GM23338 (cell line): ENCODE measurements at regions not wholly inside any gene's neighbourhood (a gene's known extent, or its start where the extent isn't known, plus 50 kb on each side); places are given as distances from the start of the nearest gene placed in this dataset.

Experiments
- ATAC-seq: fragments of 200-7000 bp; cut with Tn5 transposase; 3 replicates; pipeline ENCODE4 v1.9.1; 2020
- DNase-seq: peaks from one replicate; pipeline ENCODE4 v3.0.0-alpha.2; 2015; ENCODE audit warnings: low spot score
- H2AFZ ChIP-seq: fragments of 200-600 bp; sonication (generic); 2 replicates; pipeline ENCODE4 v1.8.0; 2016; ENCODE audit warnings: antibody characterized with exemption, mild to moderate bottlenecking, moderate library complexity
- H3F3A ChIP-seq: fragments of 200-600 bp; sonication (generic); replicated peaks from 2 replicates; pipeline ENCODE4 v1.8.0; 2017; ENCODE audit warnings: antibody characterized with exemption, mixed run types, low read depth
- H3K27ac ChIP-seq: fragments of 200-600 bp; sonication (generic); 2 replicates; pipeline ENCODE4 v1.6.1; 2016; ENCODE audit warnings: low read depth
- H3K27me3 ChIP-seq: fragments of 200-600 bp; sonication (generic); 2 replicates; pipeline ENCODE4 v1.8.0; 2016; ENCODE audit warnings: mild to moderate bottlenecking, mixed run types, moderate library complexity; ENCODE audit not compliant: insufficient read depth
- H3K36me3 ChIP-seq: fragments of 200-600 bp; sonication (generic); 2 replicates; pipeline ENCODE4 v1.8.0; 2016; ENCODE audit warnings: mild to moderate bottlenecking; ENCODE audit not compliant: insufficient read depth
- H3K4me1 ChIP-seq: fragments of 200-600 bp; sonication (generic); 2 replicates; pipeline ENCODE4 v1.8.0; 2016; ENCODE audit warnings: mild to moderate bottlenecking, moderate library complexity; ENCODE audit not compliant: insufficient read depth
- H3K4me2 ChIP-seq: fragments of 200-600 bp; sonication (generic); 2 replicates; pipeline ENCODE4 v1.7.1; 2017; ENCODE audit warnings: mixed run types
- H3K4me3 ChIP-seq: fragments of 200-600 bp; sonication (generic); 2 replicates; pipeline ENCODE4 v1.6.1; 2016; ENCODE audit warnings: mixed run types
- H3K79me2 ChIP-seq: fragments of 200-600 bp; sonication (generic); replicated peaks from 2 replicates; pipeline ENCODE4 v1.8.0; 2017; ENCODE audit warnings: mild to moderate bottlenecking; ENCODE audit not compliant: insufficient read depth
- H3K9me2 ChIP-seq: fragments of 200-600 bp; sonication (generic); 2 replicates; pipeline ENCODE4 v1.8.0; 2017; ENCODE audit not compliant: insufficient read depth
- H4K20me1 ChIP-seq: fragments of 200-600 bp; sonication (generic); replicated peaks from 2 replicates; pipeline ENCODE4 v1.8.0; 2017; ENCODE audit warnings: mild to moderate bottlenecking; ENCODE audit not compliant: insufficient read depth
- H3K27ac Mint-ChIP-seq: 2 replicates; pipeline ENCODE4 v1.8.0; 2020; ENCODE audit warnings: inconsistent platforms, mild to moderate bottlenecking, moderate library complexity, mixed read lengths
- H3K27me3 Mint-ChIP-seq: 3 replicates; pipeline ENCODE4 v1.8.0; 2022; ENCODE audit warnings: low read depth, mild to moderate bottlenecking, moderate library complexity, mixed read lengths, inconsistent platforms; ENCODE audit not compliant: insufficient read depth, poor library complexity
- H3K36me3 Mint-ChIP-seq: 3 replicates; pipeline ENCODE4 v1.8.0; 2021; ENCODE audit warnings: low read depth, mild to moderate bottlenecking, inconsistent platforms, moderate library complexity, mixed read lengths
- H3K4me1 Mint-ChIP-seq: 3 replicates; pipeline ENCODE4 v1.8.0; 2020; ENCODE audit warnings: mild to moderate bottlenecking, inconsistent platforms, mixed read lengths
- H3K4me3 Mint-ChIP-seq: 3 replicates; pipeline ENCODE4 v1.8.0; 2021; ENCODE audit warnings: moderate library complexity, mild to moderate bottlenecking, inconsistent platforms, mixed read lengths
- H3K9me3 Mint-ChIP-seq: 3 replicates; pipeline ENCODE4 v1.8.0; 2020; ENCODE audit warnings: moderate library complexity, mild to moderate bottlenecking, inconsistent platforms, mixed read lengths
- CREB1 ChIP-seq: fragments of 250-450 bp; sonication (Bioruptor Pico); IDR thresholded peaks from 2 replicates; pipeline ENCODE4 v1.5.0; 2020; ENCODE audit warnings: low read depth, mild to moderate bottlenecking, moderate library complexity
- CTCF ChIP-seq, 2 experiments: fragments of 200-600 bp in 1 of 2; sonication (generic) in 1 of 2; conservative IDR thresholded peaks; 2 replicates each; pipeline versions ENCODE4 v1.5.1 to v1.6.1; 2016 to 2017; ENCODE audit warnings: antibody characterized with exemption in 2 of 2, low read depth in 2 of 2, mild to moderate bottlenecking in 2 of 2, moderate library complexity in 1 of 2
- EZH2 ChIP-seq: fragments of 200-600 bp; sonication (generic); IDR thresholded peaks from one replicate; pipeline ENCODE4 v1.8.0; 2017; ENCODE audit warnings: antibody characterized with exemption, mild to moderate bottlenecking, low read depth; ENCODE audit not compliant: unreplicated experiment
- EZH2phosphoT487 ChIP-seq: fragments of 200-600 bp; sonication (generic); IDR thresholded peaks from one replicate; pipeline ENCODE4 v1.8.1; 2018; ENCODE audit warnings: antibody characterized with exemption; ENCODE audit not compliant: unreplicated experiment
- JUNB ChIP-seq: IDR thresholded peaks from one replicate; pipeline ENCODE4 v1.6.1; 2016; ENCODE audit warnings: antibody characterized with exemption; ENCODE audit not compliant: unreplicated experiment
- NANOG ChIP-seq: IDR thresholded peaks from 2 replicates; pipeline ENCODE4 v1.6.1; 2016; ENCODE audit warnings: antibody characterized with exemption, borderline replicate concordance
- REST ChIP-seq: IDR thresholded peaks from one replicate; pipeline ENCODE4 v1.6.1; 2018; ENCODE audit warnings: antibody characterized with exemption; ENCODE audit not compliant: unreplicated experiment
- STAT1 ChIP-seq: IDR thresholded peaks from one replicate; pipeline ENCODE4 v1.6.1; 2016; ENCODE audit warnings: antibody characterized with exemption; ENCODE audit not compliant: unreplicated experiment
- ZNF114 ChIP-seq: fragments of 250-450 bp; sonication (Bioruptor Pico); IDR thresholded peaks from 2 replicates; pipeline ENCODE4 v1.5.0; 2020; ENCODE audit warnings: mild to moderate bottlenecking, moderate library complexity
- ZNF331 ChIP-seq: fragments of 250-450 bp; sonication (Bioruptor Pico); IDR thresholded peaks from 2 replicates; pipeline ENCODE4 v1.5.0; 2020; ENCODE audit warnings: low read depth, mild to moderate bottlenecking, moderate library complexity

GRCh38 chr2:65522922-65523321 lies 90.5 kb upstream of the SPRED2 start:
- H3K36me3 ChIP-seq: no peaks in the 10 kb centered on the region
- Mint-ChIP-seq H3K36me3 (no peaks in the 10 kb centered on the region), H3K27me3 (no peaks in the 10 kb centered on the region), H3K4me3 (no peak overlapping the region), H3K27ac (no peak overlapping the region), H3K9me3 (peaks cover 8% of the 10 kb centered on the region; the same call in 2 of the 3 replicates), H3K4me1 (peaks cover 6% of the 10 kb centered on the region; the same call in 2 of the 3 replicates)
- H3K79me2 ChIP-seq: no peaks in the 10 kb centered on the region
- no peaks in the 10 kb centered on the region for H3K4me1 ChIP-seq
- H4K20me1 ChIP-seq: no peaks in the 10 kb centered on the region; the same call in 1 of the 2 replicates
- DNase-seq: no peak
- H3K9me2 ChIP-seq: no peaks in the 10 kb centered on the region
- ATAC-seq: no peak
- TF ChIP-seq CREB1 (CRISPR knock-in tag) (no peak), CTCF (conservative IDR thresholded peaks at IDR 0.05; ENCODE audit: low read depth in 2 of 2) (no peak), ZNF331 (CRISPR knock-in tag) (no peak), EZH2 (no peak), STAT1 (no peak), REST (no peak), JUNB (no peak), NANOG (no peak), EZH2phosphoT487 (no peak)
- H3K4me2 ChIP-seq: no peak overlapping the region
- H2AFZ ChIP-seq: no peak overlapping the region
- H3K27ac ChIP-seq: no peak overlapping the region
- no peaks in the 10 kb centered on the region for H3K27me3 ChIP-seq
- H3F3A ChIP-seq: no peaks in the 10 kb centered on the region
- no peak overlapping the region for H3K4me3 ChIP-seq

GRCh38 chr2:65518751-65519150 lies 86.4 kb upstream of the SPRED2 start:
- H3K4me3 Mint-ChIP-seq: no peak overlapping the region
- Histone ChIP-seq H3K9me2 (no peaks in the 10 kb centered on the region), H4K20me1 (no peaks in the 10 kb centered on the region), H3F3A (no peaks in the 10 kb centered on the region), H3K79me2 (no peaks in the 10 kb centered on the region), H3K36me3 (no peaks in the 10 kb centered on the region), H3K4me3 (no peak overlapping the region), H3K27me3 (no peaks in the 10 kb centered on the region), H3K27ac (no peak overlapping the region), H3K4me1 (no peaks in the 10 kb centered on the region), H2AFZ (no peak overlapping the region), H3K4me2 (no peak overlapping the region)
- H3K9me3 Mint-ChIP-seq: peaks cover 8% of the 10 kb centered on the region; the same call in 2 of the 3 replicates
- DNase-seq (no peak), ATAC-seq (no peak)
- no peaks in the 10 kb centered on the region for H3K27me3 Mint-ChIP-seq
- TF ChIP-seq JUNB (no peak), REST (no peak), ZNF114 (CRISPR knock-in tag) (no peak)
- H3K4me1 Mint-ChIP-seq: no peaks in the 10 kb centered on the region
- no peak overlapping the region for H3K27ac Mint-ChIP-seq
- H3K36me3 Mint-ChIP-seq: no peaks in the 10 kb centered on the region
